ENCODE measurements at regions not wholly inside any gene's neighbourhood (a gene's known extent, or its start where the extent isn't known, plus 50 kb on each side); places are given as distances from the start of the nearest gene placed in this dataset.
A peak's percentile ranks its signal among the peaks of the same experiment; 100 is the strongest.

GRCh38 chr11:23494981-23495380, 634.7 kb upstream of the CCDC179 start:
- no peak for DNase-seq

DNA sequence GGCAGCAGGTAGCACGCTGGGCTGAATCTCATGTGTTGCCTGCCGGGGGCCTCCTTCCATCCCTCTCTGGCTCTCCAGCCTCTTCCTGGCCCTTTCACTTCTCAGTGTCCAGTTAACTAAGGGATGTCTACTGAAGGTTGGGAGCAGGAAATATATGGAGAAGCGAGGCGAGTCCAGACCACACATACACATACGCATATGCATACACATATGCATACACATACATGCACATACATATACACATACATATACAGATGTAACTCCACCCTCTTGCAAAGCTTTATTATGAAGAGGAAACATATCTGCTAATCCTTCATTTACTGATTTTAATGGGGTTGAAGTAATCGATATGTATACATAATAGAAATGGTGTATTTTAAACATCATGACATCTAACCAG, 636.1 kb upstream of the CCDC179 start:
- DNase-seq = no peak

GRCh38 chr11:23497040-23497439, 636.8 kb upstream of the CCDC179 start:
- no peak for DNase-seq

DNA sequence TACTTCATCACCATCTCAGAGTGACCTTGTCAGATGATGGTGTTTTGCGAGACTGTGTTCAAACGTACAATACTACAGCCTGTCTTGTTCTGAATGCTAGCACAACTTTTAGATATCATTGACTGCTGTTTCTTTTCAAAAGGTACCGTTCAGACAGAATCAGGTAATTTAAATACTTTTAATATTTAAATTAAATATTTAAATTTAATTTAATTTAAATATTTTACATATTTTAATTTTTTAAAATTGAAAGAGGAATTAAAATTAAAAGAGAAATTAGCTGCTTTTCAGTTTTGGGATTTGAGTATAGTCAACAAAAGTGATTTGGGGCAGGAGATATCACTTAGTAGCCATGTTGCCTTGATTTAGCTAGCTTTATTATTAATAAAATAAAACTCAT, 642.1 kb upstream of the CCDC179 start:
- DNase-seq = no peak

GRCh38 chr11:23502826-23503225, 642.6 kb upstream of the CCDC179 start:
- DNase-seq = no peak

- no peak for DNase-seq
Observed at GRCh38 chr11:23509023-23509422, 648.7 kb upstream of the CCDC179 start.

DNA sequence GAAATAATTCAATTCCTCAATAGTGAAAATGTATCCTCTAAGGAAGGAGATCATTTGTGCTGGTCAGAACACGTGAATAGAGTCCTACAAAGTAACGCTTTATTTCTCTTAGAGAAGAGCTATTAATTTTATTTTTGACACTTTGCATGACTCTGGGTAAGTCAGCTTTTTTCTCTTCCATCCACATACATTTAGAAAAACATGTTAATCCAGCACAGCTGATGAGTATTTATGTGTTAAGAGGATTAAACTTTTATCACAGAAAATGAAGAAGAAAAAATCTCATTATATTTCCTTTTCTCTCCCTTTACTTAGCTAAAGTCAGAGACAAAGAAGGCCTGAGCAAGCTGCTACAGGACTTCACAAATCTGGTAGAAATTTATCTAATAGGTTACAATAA, 649.5 kb upstream of the CCDC179 start:
- DNase-seq = no peak

DNA sequence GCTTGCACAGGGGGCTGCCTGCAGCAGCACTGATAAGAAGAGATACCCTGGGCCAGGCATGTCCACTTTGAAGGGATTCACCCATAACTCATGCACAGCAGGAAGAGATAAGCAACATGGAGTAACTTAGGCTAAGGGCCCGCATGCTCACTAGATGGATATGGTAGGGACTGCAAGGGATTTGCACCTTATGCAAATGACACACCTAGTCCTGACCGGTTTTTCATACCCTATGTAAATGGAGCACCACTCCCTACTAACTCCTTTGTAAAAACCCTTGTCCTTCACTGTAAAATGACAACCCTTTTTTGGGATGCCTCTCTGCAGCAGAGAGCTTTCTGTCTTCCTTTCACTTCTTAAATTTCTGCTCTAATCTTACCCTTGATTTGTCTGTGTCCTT, 658.9 kb upstream of the CCDC179 start:
- DNase-seq = no peak

- DNase-seq = no peak
Observed at GRCh38 chr11:23520226-23520960, 660.1 kb upstream of the CCDC179 start.

GRCh38 chr11:23536907-23537306, 676.6 kb upstream of the CCDC179 start:
- DNase-seq = no peak

GRCh38 chr11:23539556-23539955, 679.3 kb upstream of the CCDC179 start:
- DNase-seq = no peak

DNA sequence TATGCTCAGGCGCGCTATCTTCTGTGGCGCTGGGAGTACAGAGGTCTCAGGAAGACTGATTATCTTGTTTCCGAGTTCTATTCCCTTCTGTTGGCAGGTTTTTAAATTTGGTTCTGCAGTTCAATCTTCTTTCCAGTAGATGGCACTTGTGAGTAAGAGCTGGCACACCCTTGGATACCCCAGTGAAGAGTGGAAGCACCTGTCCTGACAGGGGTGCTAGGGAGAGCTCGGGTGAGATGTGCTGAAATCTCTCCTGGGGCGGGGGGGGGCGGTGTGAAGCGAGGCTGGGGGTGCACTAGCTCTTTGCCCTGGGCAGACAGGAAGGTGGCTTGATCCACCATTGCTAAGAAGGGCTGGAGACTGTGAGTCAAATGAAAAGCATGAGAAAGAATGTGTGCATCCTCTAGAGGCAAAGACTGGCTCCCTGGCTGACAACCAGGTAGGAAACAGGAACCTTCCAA, 679.9 kb upstream of the CCDC179 start:
- DNase-seq = peak; percentile 32

GRCh38 chr11:23542189-23542588, 681.9 kb upstream of the CCDC179 start:
- DNase-seq = no peak

DNA sequence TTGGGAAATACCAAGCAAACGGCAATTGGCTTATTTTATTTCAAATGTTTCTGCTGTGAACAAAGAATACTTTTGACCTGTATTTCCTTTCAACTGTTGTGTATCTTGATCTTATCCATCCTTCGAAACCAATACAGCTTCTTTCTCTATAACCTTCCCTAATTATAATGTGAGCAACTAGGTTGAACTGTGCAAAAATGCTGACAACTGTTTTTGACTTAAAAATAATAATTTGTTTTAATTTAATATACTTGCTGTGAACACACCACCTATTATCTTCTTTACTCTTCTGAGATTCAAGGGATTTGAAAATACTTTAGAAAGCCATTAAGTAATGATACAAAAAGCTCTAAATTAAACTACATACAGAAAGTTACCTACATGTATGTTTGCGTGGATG, 682.5 kb upstream of the CCDC179 start:
- DNase-seq = no peak

- no peak for DNase-seq
Observed at GRCh38 chr11:23543651-23544222, 683.5 kb upstream of the CCDC179 start.

- DNase-seq = no peak
Observed at GRCh38 chr11:23551706-23552105, 691.4 kb upstream of the CCDC179 start.

GRCh38 chr11:23554002-23554401, 693.7 kb upstream of the CCDC179 start:
- DNase-seq = no peak

DNA sequence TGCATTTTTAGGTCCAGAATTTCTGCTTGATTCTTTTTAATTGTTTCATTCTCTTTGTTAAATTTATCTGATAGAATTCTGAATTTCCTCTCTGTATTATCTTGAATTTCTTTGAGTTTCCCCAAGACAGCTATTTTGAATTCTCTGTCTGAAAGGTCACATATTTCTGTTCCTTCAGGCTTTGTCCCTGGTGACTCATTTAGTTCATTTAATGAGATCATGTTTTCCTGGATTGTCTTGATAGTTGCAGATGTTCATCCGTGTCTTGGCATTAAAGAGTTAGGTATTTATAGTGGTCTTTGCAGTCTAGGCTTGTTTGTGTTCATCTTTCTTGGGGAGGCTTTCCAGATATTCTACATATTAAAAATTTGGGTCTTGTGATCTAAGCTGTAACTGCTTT, 694.8 kb upstream of the CCDC179 start:
- DNase-seq = no peak

- DNase-seq = no peak
Observed at GRCh38 chr11:23556163-23556750, 696.0 kb upstream of the CCDC179 start.

- DNase-seq = no peak
Observed at GRCh38 chr11:23563591-23563990, 703.3 kb upstream of the CCDC179 start.

DNA sequence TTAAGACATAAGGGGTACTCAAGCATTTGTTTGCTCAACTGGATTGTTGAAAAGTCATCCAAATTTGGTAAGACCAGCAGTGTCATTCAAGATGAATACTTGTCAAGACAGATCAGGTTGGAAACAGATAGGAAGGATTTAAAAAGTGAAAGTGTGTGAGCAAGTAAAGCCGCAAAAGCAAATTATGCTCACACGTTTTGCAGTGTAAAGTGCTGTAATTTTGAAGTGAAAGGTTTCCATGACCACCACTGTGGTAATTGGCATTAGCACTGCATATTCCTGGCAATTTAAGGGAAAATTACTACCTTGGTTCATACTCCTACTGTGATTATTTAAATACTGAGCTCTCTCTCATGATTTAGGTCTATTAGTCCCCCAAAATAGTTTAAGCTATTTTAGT, 704.1 kb upstream of the CCDC179 start:
- no peak for DNase-seq

GRCh38 chr11:23569134-23569533, 708.9 kb upstream of the CCDC179 start:
- no peak for DNase-seq

DNA sequence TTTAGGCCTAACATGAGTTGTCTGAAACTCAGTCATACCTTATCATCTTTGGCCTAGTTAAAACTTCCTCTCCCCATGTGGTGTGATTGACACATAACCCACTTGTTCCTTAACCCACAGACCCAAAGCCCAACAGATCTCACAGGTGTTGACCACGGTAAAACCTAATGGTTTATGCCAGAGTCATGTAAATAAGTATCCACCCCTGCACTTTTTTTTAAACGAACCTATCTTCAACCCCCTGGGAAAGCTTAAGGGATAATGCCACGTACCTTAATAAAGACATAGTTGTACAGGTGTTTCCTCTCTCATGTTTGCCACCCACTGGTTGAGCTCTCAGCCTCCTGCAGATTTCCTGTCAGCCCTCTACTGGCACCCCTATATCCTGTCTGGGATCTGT, 709.3 kb upstream of the CCDC179 start:
- DNase-seq = no peak

GRCh38 chr11:23570828-23571227, 710.6 kb upstream of the CCDC179 start:
- no peak for DNase-seq

- DNase-seq = no peak
Observed at GRCh38 chr11:23573429-23573828, 713.2 kb upstream of the CCDC179 start.

Measured in suppressor macrophage treated with lipopolysaccharide for 4 hours (primary cell).